IPS-NIHi7 (cell line): ENCODE measurements at regions not wholly inside any gene's neighbourhood (a gene's known extent, or its start where the extent isn't known, plus 50 kb on each side); places are given as distances from the start of the nearest gene placed in this dataset.

Experiments used
- DNase-seq: peaks from one replicate; pipeline ENCODE4 v3.0.0; 2012; ENCODE audit warnings: mixed read lengths; ENCODE audit errors: extremely low spot score

DNA sequence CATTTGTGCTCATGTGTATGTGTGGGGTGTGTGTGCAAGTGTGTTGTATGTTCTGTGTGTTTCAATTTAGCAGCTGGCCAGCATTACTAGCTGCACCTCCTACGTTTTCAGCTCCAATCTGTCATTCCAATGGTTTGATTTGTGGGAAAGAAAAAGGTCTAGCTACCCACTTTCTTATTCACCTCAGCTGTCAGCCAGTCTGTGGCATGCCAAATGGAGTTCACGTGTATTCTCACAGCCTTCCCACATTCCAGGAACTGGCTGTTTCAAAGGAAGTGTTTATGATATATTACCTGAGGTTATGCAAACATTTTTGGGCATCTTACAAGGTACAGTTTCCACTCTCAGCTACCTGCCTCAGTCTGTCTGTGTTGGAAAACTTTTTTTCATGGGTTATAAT lies 220.2 kb upstream of the CPNE8 start:
- DNase-seq: no peak

DNA sequence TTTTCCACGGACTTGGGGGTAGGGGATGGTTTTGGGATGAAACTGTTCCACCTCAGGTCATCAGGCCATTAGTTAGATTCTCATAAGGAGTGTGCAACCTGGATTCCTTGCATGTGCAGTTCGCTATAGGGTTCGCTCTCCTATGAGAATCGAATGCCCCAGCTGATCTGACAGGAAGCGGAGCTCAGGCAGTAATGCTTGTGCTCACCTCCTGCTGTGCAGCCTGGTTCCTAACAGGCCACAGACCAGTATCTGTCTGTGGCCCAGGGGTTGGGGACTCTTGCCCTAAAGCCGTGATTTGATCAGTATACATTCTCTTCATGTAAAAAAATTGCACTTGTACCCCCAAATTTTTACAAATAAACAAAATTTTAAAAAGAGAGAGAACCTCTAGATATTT lies 219.4 kb upstream of the CPNE8 start:
- DNase-seq: no peak

DNA sequence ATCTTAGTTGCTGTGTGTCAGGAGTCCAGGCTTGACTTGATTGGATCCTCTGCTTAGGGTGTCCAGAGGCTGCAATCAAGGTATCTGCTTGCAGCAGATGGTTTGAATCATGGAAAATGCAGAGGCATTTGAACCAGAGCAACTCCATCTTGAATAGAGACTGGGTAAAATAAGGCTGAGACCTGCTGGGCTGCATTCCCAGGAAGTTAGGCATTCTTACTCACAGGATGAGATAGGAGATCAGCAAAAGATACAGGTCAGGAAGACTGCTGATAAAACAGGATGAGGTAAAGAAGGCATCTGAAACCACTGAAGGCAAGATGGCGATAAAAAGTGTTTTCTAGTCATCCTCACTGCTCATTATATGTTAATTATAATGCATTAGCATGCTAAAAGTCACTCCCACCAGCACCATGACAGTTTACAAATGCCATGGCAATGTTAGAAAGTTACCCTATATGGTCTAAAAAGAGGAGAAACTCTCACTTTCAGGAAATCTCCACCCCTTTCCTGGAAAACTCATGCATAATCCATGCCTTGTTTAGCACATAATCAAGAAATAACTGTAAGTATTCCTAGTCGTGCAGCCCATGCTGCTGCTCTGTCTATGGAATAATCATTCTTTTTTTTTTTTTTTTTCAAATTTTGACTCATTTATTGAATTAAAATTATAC lies 218.3 kb upstream of the CPNE8 start:
- no peak for DNase-seq

GRCh38 chr12:39122562-39123204 lies 217.3 kb upstream of the CPNE8 start:
- peak; percentile 68 for DNase-seq

- DNase-seq: no peak
Observed at GRCh38 chr12:39116861-39117260, 211.5 kb upstream of the CPNE8 start.

DNA sequence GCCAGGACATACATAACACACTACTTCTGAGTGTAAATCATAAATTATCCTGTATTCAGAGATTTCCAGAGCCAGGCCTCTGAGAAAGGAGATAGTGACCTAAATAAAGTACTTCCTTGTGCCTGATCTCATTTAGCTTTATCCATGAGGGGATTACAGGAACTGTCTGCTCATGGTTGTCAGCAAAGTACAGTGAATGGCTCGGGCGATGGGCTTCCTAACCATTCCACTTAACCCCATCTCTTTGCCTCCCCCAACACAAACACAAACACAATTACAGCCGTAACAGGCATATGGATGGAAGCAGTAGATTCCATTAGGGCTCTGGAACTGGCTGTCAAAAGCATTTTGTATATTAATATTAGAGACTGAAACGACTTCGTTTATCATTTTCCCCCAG lies 206.7 kb upstream of the CPNE8 start:
- no peak for DNase-seq

GRCh38 chr12:39105111-39105510 lies 199.7 kb upstream of the CPNE8 start:
- DNase-seq: no peak

- DNase-seq: peak; percentile 77
Observed at GRCh38 chr12:39103552-39104165, 198.3 kb upstream of the CPNE8 start.

DNA sequence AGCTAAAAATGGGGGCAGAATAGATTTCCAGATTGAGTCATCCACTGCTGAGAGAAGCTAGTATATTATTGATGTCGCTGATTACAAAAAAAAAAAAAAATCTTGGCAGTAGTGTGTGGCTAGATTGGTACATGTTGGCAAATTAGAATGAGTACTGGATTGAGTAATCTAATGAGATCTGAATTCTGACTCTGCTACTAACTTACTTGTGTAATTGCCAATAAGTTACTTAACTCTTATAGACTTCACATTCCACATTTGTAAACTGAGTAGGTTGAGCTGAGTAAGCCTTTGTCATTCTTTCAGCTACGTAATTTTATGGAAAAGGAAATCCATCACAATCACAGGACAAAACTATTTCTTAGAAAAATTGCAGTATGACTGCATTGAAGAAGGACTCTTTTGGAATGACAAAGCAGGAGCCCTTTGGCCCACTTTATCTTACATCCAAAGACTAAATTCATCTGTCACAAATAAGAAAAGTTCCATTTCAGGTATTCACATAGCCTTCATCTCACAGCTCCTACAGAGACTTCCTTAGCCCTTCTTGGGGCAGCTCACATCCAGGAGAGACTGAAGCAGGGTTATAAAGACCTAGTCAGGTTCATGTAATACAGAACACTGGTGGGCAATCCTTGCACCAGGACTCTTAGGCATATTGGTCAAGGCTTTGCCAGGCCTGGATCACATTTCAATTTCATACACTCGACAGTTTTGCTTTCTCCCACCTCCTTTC lies 197.3 kb upstream of the CPNE8 start:
- no peak for DNase-seq

GRCh38 chr12:39095636-39096330 lies 190.4 kb upstream of the CPNE8 start:
- DNase-seq: no peak

DNA sequence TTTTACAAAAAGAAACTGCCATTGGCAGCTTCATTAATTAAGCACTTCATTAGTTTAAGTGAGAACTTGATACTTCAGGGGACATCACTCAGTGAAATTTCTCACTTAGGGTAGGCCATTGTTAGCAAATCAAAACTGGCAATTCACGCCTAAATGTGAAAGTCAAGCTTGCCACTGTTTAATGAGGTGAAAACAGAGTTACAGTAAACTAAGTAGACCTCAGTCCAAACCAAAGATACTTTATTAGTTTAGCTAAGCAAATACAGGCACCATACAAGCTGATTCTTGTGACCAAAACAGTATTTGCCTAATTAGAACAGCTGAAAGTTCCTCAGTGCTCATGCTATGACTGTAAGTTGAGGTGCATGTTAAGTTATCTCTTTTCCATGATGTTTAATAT lies 176.5 kb upstream of the CPNE8 start:
- DNase-seq: no peak

GRCh38 chr12:39077226-39077625 lies 171.8 kb upstream of the CPNE8 start:
- no peak for DNase-seq

DNA sequence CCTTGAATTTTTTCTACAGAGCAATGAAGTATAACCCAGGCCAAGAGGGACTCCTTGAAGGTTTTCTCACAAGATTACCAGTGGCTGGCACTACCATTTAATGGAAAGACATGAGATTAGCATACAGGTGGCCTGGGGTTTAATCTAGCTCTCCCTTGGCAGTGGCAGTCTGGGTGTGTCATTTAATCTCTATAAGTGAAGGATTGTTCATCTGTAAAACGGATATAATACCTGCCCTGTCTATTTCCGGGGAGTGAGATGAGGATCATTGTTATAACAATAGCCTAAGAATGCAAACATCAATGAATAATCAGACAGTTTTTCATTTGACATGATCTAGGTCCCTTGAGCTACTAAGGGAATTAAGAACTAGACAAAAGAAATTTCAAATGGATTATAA lies 168.7 kb upstream of the CPNE8 start:
- no peak for DNase-seq

DNA sequence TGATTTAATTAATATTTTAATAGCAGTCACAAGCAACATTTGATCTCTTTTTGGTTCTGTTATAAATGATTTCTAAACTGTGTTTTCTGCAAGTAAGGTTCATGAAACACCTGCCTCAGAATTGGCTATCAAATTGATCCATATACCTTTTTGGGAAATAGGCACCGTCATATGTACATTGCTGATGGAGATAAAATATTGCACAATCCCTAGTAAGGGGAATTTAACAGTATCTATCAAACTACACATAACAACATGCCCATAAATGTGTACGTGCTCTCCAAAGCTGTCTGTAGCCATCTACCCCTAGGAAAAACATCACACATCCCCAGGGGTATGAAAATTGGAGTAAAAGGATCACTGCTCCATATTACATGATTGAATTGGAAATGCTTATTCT lies 167.3 kb upstream of the CPNE8 start:
- no peak for DNase-seq

DNA sequence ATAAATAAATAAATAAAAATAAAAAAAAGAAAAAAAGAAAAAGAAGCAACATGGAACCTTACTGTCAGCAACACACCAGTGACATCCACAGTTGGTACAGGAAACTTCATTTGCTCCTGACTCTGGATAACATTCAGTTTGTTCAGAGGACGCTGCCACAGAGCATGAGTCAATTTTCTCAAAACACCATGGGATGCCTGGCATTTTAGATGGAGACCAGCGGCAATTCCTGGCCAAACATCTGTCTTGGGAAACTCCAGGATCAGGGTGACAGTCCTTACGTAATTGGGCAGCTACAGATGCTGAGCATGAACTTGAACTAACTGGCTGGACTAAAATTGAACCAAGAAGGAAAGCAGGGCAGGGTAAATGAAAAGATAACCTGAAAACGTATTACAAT lies 166.2 kb upstream of the CPNE8 start:
- no peak for DNase-seq

DNA sequence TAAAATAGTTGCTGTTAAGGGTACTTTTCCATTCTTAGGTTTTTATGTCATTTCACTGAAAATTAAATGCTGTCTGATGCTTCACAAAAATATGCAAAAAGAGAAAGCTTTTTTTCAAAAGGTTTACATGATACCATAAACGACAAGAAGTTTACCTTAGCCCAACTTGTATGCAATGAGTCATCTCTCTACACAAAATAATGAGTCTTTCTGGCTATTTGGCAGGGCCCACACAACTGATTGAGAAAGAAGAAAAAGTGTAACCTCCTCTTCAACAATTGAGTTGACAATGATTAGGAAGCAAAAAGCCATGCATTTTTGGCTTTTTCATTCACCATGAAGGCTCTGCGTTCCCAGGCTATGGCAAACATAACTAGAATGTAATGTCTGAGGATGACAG lies 165.4 kb upstream of the CPNE8 start:
- no peak for DNase-seq

GRCh38 chr12:39065455-39065854 lies 160.1 kb upstream of the CPNE8 start:
- no peak for DNase-seq

DNA sequence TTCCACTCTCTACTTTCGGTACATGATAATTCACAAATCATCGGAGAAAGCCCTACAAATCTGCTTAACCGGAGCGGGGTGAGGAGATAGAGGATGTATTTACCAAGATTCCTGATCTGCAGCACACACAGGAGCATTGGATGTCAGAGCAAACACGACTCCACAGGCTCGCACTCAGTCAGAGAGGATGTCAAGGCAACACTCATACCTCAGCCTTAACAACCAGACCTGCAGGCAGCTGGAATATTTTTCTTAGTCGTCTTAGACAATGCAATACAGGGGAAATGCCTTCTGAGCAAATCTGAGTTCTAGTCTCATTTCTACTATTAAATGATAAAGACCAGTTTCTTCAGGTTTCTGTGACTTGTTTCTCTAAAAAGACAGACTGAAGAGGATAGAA lies 159.3 kb upstream of the CPNE8 start:
- no peak for DNase-seq

DNA sequence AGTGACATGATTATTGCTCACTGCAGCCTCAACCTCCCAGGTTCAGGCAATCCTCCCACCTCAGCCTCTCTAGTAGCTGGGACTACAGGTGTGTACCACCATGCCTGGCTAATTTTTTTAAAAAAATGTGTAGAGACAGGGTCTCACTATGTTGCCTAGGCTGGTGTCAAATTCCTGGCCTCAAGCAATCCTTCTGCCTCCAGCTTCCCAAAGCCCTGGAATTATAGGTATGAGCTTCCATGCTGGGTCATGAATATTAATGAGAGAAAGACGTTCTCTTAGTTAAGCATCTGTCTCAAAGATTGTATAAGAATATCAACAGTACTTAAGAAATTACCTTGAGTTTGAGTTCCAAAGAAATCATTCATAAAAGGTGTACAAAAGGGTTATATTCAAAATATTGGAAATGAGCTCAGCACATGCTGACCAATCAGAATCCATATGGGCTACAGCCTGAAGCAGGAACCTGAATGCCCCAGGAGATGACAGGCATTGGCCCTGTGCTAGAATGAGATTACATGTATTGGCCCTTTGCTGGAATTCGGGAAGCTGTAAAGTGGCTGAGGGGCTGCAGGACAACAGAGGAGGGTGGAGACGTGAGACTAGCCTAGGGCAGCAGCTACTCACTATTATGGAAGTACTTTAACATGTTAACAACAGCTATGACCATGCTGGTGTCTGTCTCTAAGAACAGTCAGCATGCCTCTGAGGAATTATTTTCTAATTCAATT lies 157.0 kb upstream of the CPNE8 start:
- peak; percentile 22 for DNase-seq

- no peak for DNase-seq
Observed at GRCh38 chr12:39061576-39061975, 156.2 kb upstream of the CPNE8 start.

DNA sequence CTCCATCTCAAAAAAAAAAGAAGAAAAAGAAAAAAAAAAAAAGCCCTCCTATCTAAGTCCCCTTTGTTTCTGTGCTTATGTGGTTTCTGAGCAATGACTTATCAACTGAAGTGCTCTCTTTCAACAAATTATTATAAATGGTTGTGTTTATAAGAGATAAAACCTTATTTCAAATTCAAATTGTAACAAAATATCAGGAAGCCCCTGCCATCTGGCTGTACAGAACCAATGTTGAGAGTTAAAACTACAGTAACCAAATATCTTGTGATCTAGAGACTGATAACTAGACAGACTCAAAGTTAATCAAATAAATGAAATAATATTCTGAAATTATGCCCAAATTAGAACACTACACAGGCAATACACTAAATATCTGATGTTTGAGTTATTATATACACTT lies 143.0 kb upstream of the CPNE8 start:
- no peak for DNase-seq
